HG02884 (cell line): ENCODE measurements at regions not wholly inside any gene's neighbourhood (a gene's known extent, or its start where the extent isn't known, plus 50 kb on each side); places are given as distances from the start of the nearest gene placed in this dataset.
"Not testable (repeated sequence)": the region's sequence is repeated elsewhere in the genome, so short reads cannot be mapped to it uniquely, and the experiment has no call there.

Source experiments
- ATAC-seq: cut with Tn5 transposase; IDR thresholded peaks from one replicate; pipeline ENCODE4 v1.9.1; 2021; ENCODE audit warnings: mild to moderate bottlenecking, moderate library complexity; ENCODE audit not compliant: unreplicated experiment

DNA sequence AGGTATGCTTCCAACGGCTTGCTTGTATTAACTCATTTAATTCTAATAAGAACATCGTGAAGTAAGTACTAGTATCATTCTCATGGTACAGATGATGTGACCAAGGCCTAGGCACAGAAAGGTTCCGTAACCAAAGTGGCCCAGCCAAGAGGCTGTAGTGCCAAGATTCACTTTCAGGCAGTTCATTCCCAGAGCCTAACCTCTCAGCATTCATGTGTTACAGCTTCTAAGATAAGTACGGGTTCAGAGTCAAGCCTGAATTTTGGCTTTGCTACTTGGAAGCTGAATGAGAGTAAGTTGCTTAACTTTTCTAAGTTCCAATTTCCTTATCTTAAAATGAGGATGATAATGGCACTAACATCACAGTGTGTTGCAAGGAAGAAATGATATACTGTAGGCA is 379.9 kb downstream of the AEBP2 start:
- ATAC-seq, result no peak

DNA sequence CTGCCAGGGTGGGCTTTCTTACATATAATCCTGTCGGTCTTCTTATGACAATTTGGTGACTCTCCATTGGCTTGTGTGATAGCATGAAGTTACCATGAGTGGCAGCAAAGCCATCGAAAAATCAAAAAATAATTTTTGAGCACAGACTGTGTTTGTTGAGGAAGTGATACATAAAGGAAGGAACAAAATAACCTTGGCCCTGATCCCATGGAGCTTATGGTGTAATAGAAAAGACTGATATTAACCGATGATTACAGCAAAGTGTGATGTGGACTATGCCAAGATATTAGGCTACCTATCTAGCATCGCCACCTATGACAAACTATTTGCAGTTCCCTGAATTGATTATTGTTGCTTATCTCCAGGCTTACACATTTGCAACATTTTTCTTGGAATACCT is 383.2 kb downstream of the AEBP2 start:
- ATAC-seq, result no peak

- ATAC-seq, result not testable (repeated sequence)
Observed at GRCh38 chr12:19823326-19823725, 384.0 kb downstream of the AEBP2 start.

- ATAC-seq, result no peak
Observed at GRCh38 chr12:19826980-19827550, 387.8 kb downstream of the AEBP2 start.

DNA sequence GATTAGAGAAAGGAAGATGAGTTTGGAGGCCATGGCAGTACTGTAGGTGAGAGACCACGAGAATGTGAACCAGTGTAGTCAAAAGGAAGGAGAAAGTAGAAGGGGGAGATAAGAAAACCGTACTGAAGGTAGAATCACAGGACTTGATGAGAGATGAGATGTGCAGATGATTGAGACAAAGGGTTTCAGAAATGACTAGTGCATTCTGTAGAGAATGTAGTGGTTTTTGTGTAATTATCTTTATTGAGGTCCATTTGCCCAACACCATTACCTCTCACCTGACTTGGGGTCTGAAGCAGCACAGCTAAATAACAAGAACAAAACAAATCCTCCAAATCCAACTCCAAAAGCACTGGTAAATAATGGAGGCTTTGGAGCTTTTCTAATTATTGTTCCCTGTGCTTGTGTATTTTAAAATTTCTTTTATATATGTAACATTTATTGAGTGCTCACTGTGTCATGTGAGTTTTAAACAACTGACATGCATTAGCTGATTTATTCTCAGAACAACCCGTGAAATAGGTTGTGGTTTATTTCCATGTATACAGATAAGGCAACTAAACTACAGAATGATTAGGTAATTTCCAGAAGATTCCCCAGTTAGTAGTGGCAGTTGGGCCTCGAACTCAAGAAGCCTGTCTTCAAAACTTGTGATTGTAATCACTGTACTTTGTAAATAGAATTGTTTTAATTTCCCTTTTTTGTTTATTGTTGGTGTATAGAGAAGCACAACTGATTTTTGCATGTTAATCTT is 390.0 kb downstream of the AEBP2 start:
- ATAC-seq, result no peak

- no peak for ATAC-seq
Observed at GRCh38 chr12:19830446-19830845, 391.2 kb downstream of the AEBP2 start.

GRCh38 chr12:19833775-19834501 is 394.6 kb downstream of the AEBP2 start:
- ATAC-seq, result no peak

GRCh38 chr12:19834592-19834991 is 395.3 kb downstream of the AEBP2 start:
- no peak for ATAC-seq

DNA sequence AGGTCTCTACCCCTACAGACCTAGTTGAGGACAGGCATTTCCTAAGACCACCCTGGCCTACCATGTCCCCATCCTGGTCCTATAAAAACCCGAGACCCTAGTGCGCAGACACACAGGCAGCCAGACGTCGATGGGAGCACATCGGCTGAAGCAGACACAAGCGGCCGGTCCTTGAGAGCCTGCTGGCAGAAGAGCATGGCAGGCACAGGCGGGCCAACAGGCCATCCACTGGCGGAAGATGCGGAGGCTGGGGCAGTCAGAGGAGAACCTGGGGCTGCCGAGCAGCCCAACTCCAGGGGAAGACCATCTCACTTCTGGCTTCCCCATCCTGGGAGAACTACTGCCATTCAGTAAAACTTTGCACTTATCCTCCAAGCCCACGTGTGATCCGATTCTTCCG is 396.8 kb downstream of the AEBP2 start:
- no peak for ATAC-seq

GRCh38 chr12:19836456-19836855 is 397.2 kb downstream of the AEBP2 start:
- no peak for ATAC-seq

GRCh38 chr12:19837543-19837942 is 398.3 kb downstream of the AEBP2 start:
- no peak for ATAC-seq

- ATAC-seq, result no peak
Observed at GRCh38 chr12:19841451-19841850, 402.2 kb downstream of the AEBP2 start.

GRCh38 chr12:19842116-19842515 is 402.8 kb downstream of the AEBP2 start:
- no peak for ATAC-seq

DNA sequence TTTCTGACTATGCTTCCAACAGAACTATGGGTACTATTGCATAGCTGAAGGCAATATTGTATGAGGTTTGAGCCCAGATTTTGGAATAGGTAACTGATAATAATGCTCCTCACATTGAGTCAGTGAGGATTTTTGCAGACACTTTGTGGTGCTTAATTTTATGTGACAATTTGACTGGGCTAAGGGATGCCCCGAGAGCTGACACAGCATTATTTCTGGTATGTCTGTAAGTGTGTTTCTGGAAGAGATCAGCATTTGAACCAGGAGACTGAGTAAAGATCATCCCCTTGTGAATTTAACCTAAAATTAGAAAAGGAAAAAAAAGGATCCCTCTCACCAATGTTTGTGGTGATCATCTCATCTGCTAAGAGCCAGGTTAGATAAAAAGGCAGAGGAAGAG is 404.9 kb downstream of the AEBP2 start:
- ATAC-seq, result no peak

DNA sequence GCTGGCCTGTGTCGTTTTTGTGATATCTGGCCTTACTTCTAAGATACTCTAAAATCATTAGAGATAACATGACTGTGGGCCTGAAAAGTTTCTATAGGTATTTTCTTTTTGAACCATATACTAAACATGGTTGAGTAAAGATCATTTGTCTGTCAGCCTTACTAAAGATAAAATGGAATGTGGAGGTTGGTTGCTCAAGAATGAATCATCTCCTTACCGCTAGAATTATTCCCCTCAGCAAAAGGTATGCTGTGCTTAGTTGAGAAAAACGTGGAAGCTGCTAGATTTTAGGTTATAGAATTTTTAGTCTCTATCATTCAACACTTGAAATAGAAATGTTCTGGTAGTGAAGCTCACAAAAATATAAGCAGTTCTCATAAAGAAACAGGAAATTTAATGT is 407.3 kb downstream of the AEBP2 start:
- ATAC-seq, result no peak

DNA sequence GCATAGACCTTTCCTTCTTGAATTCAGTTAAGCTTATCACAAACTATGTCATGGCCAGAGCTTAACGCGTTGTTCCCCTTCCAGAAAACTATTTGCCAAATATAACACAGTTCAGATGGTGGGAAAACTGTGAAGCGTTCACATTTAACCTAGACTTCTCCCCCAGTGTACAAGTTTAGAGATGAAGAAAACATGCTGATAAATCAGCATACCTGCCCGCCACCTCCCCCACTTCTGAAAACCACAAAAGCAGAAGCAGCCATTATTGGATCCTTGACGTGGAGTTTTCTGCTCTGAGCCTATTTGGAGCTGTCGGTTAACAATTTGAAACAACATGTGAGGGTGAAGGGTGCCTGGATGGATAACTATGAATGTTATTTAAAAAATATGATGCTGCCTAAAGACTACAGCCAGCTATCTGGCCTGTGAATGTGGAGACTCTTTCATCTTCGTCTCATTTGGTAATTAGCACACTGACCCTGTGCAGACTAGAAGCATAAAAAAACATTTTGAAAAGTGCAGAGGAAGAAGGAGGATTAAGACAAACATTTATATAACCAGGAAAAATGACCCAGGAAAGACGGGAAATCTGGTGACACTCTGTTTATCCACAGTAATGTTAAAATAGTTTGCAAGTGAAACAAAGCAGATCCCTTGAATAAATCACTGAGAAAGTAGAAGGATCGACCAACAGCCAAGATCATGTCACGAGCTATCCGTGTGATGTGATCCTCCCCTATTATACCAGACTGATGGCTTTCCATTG is 408.2 kb downstream of the AEBP2 start:
- ATAC-seq, result no peak

DNA sequence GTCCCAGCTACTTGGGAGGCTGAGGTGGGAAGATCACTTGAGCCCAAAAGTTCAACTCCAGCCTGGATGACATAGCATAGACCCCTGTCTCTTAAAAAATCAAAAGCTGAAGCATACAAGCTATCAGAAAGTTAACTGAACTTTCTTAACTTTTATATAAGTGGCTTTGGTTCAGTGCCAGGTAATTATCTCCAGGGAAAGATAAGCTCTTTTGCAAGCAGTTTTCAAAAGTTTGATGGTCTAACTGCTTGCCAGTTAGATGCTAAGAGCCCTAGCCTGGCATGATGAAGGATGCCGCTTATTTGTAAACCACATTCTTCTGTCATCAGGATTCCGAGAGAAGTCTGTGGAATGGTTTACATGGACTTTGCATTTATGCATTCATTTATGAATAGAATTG is 409.1 kb downstream of the AEBP2 start:
- ATAC-seq, result no peak

DNA sequence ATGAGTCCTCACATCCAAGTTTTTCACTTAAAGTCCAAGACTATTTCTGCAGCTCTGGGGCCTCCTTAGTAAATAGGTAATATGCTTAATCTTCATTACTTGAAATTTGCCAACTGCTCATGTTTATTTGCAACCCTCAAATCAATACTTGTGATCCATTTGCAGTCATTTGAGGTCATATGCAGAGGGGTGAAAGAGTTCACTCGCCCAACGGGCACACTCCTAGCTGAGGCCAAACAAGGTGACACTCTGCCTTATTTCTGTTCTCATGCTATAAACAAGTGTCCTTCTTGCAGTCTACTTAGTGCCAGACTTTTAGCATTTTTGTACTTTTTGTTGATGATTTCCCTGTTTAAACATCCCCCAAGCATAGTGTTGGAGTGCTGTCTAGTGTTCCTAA is 409.9 kb downstream of the AEBP2 start:
- no peak for ATAC-seq

DNA sequence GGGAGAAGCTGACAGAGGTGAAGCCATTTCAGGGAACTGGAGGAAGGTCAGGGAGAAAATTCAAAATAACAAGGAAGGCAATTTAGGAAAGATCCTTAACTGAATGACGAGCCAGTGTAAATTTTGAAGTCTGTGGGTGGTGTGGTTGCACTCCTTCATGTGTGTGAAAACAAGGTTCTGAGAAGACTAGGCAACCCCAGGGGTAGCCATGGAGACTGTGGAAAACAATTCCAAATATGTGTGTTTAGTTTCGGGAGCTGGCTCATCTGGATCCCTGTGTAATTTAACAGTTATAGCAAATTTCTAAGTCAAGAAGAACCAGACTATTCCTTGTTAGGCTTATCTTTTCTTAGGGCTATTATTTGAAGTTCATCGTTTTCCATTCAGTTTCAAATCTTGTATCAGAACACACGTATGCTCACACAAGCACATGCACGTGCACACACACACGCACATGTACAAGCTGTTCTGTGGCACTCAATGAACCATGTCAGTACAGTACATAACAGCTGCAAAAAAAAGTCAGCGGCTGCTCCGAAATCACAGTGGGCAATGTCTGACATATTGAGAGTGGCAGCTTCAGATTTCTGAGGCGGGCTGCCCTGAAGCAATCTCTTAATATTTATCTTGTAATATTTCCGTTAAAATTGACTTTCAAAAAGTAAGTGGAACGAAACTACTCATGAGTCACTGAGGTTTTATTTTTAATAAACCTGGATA is 411.2 kb downstream of the AEBP2 start:
- no peak for ATAC-seq

GRCh38 chr12:19852100-19852855 is 413.0 kb downstream of the AEBP2 start:
- no peak for ATAC-seq
